ENCODE measurements at regions not wholly inside any gene's neighbourhood (a gene's known extent, or its start where the extent isn't known, plus 50 kb on each side); places are given as distances from the start of the nearest gene placed in this dataset.

- Histone ChIP-seq H4K20me1 (ENCODE audit: insufficient read depth, poor library complexity, severe bottlenecking) (no peaks in the 10 kb centered on the region), H3K79me2 (no peaks in the 10 kb centered on the region), H3K4me1 (ENCODE audit: insufficient read depth) (no peaks in the 10 kb centered on the region), H3K27me3 (no peaks in the 10 kb centered on the region), H2AFZ (no peak overlapping the region), H3K4me2 (no peak overlapping the region), H3K4me3 (no peak overlapping the region), H3K9me3 (ENCODE audit: low read depth) (no peaks in the 10 kb centered on the region), H3K9me2 (replicated peaks; ENCODE audit: insufficient read depth) (no peaks in the 10 kb centered on the region), H3K36me3 (replicated peaks; ENCODE audit: insufficient read depth, low read depth) (no peaks in the 10 kb centered on the region), H3K27ac (no peak overlapping the region)
- no peak for DNase-seq (ENCODE audit: low spot score)
- TF ChIP-seq EZH2phosphoT487 (IDR thresholded peaks at IDR 0.05; ENCODE audit: low read depth, severe bottlenecking, unreplicated experiment): no peak
- TF ChIP-seq, protein P1, sequence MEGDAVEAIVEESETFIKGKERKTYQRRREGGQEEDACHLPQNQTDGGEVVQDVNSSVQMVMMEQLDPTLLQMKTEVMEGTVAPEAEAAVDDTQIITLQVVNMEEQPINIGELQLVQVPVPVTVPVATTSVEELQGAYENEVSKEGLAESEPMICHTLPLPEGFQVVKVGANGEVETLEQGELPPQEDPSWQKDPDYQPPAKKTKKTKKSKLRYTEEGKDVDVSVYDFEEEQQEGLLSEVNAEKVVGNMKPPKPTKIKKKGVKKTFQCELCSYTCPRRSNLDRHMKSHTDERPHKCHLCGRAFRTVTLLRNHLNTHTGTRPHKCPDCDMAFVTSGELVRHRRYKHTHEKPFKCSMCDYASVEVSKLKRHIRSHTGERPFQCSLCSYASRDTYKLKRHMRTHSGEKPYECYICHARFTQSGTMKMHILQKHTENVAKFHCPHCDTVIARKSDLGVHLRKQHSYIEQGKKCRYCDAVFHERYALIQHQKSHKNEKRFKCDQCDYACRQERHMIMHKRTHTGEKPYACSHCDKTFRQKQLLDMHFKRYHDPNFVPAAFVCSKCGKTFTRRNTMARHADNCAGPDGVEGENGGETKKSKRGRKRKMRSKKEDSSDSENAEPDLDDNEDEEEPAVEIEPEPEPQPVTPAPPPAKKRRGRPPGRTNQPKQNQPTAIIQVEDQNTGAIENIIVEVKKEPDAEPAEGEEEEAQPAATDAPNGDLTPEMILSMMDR (IDR thresholded peaks at IDR 0.05; ENCODE audit: poor library complexity): no peak
- no peak for TF ChIP-seq EZH2 (IDR thresholded peaks at IDR 0.05; ENCODE audit: borderline replicate concordance)
Observed at GRCh38 chr12:38477340-38478090, 160.9 kb downstream of the ALG10B start.

DNA sequence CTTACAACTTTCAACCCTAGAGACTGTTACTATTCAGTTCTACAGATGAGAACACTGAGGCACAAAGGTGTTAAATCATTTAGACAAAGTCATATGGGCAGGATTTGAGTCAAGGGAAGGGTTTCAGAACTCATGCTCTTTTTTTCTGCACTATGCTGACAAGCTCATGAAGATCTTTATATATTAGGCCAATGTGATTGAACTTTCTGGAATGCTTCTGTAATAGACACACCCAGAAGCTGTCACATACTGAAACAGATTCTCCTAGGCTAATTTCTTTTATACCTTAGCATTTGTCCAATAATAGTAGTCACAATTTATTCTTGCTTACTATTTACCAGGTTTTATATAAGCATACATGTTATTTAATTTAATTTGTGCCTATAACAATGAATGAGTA lies 164.0 kb downstream of the ALG10B start:
- no peak for DNase-seq (ENCODE audit: low spot score)
- H3K4me3 ChIP-seq: no peak overlapping the region
- H3K9me3 ChIP-seq (ENCODE audit: low read depth): no peaks in the 10 kb centered on the region

GRCh38 chr12:38484821-38485449 lies 168.4 kb downstream of the ALG10B start:
- no peaks in the 10 kb centered on the region for H3K79me2 ChIP-seq
- H2AFZ ChIP-seq: no peak overlapping the region
- TF ChIP-seq EZH2 (IDR thresholded peaks at IDR 0.05; ENCODE audit: borderline replicate concordance) (no peak), EZH2phosphoT487 (IDR thresholded peaks at IDR 0.05; ENCODE audit: low read depth, severe bottlenecking, unreplicated experiment) (no peak)
- TF ChIP-seq, protein P1 (IDR thresholded peaks at IDR 0.05; ENCODE audit: poor library complexity): no peak
- H3K9me2 ChIP-seq (replicated peaks; ENCODE audit: insufficient read depth): no peaks in the 10 kb centered on the region
- no peaks in the 10 kb centered on the region for H3K36me3 ChIP-seq (replicated peaks; ENCODE audit: insufficient read depth, low read depth)
- no peaks in the 10 kb centered on the region for H3K4me1 ChIP-seq (ENCODE audit: insufficient read depth)
- H3K9me3 ChIP-seq (ENCODE audit: low read depth): no peaks in the 10 kb centered on the region
- H4K20me1 ChIP-seq (ENCODE audit: insufficient read depth, poor library complexity, severe bottlenecking): no peaks in the 10 kb centered on the region
- DNase-seq (ENCODE audit: low spot score): no peak
- no peaks in the 10 kb centered on the region for H3K27me3 ChIP-seq
- no peak overlapping the region for H3K4me2 ChIP-seq
- 55% methylated on average over 2 of the region's 2 CpGs for WGBS (ENCODE audit: low lambda C conversion rate, missing lambda C conversion rate)
- no peak overlapping the region for H3K4me3 ChIP-seq
- no peak overlapping the region for H3K27ac ChIP-seq

More for the DNA sequence above, 164.0 kb downstream of the ALG10B start:
- no peaks in the 10 kb centered on the region for H3K79me2 ChIP-seq
- H3K27me3 ChIP-seq: no peaks in the 10 kb centered on the region
- TF ChIP-seq EZH2phosphoT487 (IDR thresholded peaks at IDR 0.05; ENCODE audit: low read depth, severe bottlenecking, unreplicated experiment) (no peak), EZH2 (IDR thresholded peaks at IDR 0.05; ENCODE audit: borderline replicate concordance) (no peak)
- TF ChIP-seq, protein P1 (IDR thresholded peaks at IDR 0.05; ENCODE audit: poor library complexity): no peak
- no peak overlapping the region for H3K27ac ChIP-seq
- H3K9me2 ChIP-seq (replicated peaks; ENCODE audit: insufficient read depth): no peaks in the 10 kb centered on the region
- no peaks in the 10 kb centered on the region for H3K4me1 ChIP-seq (ENCODE audit: insufficient read depth)
- no peak overlapping the region for H3K4me2 ChIP-seq
- no peak overlapping the region for H2AFZ ChIP-seq
- no peaks in the 10 kb centered on the region for H3K36me3 ChIP-seq (replicated peaks; ENCODE audit: insufficient read depth, low read depth)
- H4K20me1 ChIP-seq (ENCODE audit: insufficient read depth, poor library complexity, severe bottlenecking): no peaks in the 10 kb centered on the region
